ENCODE measurements at regions not wholly inside any gene's neighbourhood (a gene's known extent, or its start where the extent isn't known, plus 50 kb on each side); places are given as distances from the start of the nearest gene placed in this dataset.

GRCh38 chr9:82234160-82234943, 245.8 kb downstream of the SPATA31D1 start:
- TF ChIP-seq CTCF (IDR thresholded peaks at IDR 0.05; ENCODE audit: borderline replicate concordance, extremely low read depth, low read length, poor library complexity, severe bottlenecking): no peak
- no peak for TF ChIP-seq EZH2 (IDR thresholded peaks at IDR 0.05; ENCODE audit: borderline replicate concordance, low read depth, low read length, severe bottlenecking)
